Stimulated activated CD8-positive, alpha-beta memory T cell treated with anti-CD3 and anti-CD28 coated beads, Interleukin-7, amount 100 ng/mL, for 48 hours (primary cell): ENCODE measurements at regions not wholly inside any gene's neighbourhood (a gene's known extent, or its start where the extent isn't known, plus 50 kb on each side); places are given as distances from the start of the nearest gene placed in this dataset.

ENCODE experiments used
- DNase-seq, 2 donors: peaks; one replicate each; pipeline ENCODE4 v3.0.0-alpha.2; 2020; ENCODE audit warnings: low read depth in 1 of 2; ENCODE audit errors: extremely low read depth in 1 of 2

DNA sequence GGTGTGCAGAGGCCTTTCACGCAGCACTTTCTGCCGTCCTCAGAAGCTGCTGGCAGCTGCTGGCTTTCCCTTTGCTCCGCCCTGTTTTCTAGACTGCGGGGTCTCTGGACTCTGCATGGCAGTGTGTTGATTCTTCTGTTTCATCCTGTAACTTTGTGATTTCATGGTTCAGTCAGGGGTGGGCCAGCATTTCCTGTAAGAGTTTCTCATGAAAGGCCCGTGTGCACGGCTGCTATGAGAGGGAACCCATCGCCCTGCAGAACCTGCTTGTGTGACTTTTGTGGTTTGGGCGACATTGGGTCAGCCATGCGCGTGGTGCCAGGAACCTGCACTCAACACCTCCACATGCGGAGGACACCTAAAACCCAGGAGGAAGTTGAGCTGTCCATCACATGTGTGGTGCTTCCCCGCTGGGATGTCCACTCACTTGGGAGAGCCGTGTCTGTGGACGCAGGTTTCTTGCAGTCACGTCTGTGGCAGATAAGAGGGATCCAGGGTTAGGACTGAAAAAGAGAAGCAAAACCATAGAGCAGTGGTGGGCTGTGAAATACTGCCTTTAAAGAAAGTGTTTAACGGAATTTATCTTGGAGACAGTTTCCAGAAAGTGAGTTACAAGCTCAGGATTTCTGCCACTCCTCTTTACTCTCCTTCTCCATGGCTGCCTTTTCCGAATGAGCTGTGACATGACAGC lies 167.3 kb upstream of the ALKAL2 start:
- DNase-seq, result no peak

DNA sequence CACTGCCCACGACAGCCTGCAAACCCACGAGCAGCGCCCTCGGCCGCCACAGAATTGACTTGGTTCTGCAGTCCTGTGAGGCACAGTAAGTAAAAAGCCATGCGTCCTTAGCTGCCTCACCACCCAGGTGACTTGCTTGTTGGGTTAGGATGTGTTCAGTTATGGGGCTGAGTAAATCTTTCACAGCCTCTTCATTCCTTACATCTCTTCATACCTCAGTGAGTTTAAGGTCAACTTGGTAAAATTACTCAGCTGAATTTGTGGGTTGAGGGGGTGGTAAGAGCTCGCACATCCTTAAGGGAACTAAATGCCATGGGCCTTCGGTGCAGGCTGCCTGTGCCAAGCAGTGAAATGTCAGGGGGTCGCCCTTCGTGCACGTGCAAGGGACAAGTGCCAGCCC lies 165.2 kb upstream of the ALKAL2 start:
- DNase-seq, result no peak

DNA sequence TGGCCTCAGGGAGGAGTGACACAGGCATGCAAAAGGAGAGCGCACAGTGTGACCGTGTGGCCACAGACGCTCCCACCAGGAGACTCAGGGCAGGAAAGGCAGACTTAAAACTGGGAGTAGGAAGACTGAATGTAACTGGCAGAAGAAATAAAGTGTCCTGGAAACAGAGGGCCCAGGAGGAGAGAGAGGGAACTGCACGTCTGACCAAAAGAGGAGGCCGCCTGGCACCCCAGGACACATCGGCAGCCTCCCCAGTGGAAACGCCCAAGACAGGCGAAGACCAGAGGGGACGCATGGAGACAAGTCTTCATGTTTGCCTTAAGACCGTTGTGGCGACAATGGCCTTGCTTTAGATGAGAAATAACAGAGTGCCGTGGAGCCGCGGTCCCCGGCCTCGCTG lies 163.6 kb upstream of the ALKAL2 start:
- DNase-seq, result no peak

DNA sequence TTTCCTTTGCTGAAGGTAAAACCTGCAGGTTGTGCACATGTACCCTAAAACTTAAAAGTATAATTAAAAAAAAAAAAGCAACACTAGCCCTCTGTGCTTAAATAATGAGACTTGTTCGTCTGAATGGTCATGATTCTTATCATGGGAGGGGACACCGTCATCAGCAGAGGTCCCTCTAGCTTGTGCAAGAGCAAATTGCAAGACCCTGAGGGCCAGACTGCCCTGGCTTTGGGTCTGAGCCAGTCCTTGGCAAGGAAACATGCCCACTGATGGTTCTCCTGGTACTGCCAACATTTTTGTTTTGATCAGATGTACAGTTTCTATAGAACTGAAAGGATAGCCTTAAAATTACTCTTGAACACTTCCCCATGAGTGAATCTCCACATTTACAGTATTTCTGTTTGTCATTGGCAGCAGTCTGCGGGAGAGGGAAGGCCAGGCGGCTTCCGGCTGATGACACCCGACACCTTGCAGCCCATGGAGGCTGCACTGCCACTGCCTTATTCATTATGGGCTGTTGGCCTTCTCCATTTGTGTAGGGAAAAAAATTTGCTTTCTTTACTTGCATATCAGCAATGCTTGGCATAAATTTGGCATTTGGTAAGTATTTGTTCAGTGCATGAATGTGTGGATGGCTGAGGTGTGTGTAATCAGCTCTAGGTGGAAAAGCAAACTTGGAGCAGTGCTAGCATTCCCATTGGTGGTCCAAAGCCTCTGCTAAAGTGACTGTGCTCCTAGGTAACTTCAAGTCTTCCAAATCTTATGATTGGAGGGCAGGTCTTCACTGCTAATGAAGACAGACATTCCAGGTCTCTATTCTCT lies 161.6 kb upstream of the ALKAL2 start:
- no peak for DNase-seq

DNA sequence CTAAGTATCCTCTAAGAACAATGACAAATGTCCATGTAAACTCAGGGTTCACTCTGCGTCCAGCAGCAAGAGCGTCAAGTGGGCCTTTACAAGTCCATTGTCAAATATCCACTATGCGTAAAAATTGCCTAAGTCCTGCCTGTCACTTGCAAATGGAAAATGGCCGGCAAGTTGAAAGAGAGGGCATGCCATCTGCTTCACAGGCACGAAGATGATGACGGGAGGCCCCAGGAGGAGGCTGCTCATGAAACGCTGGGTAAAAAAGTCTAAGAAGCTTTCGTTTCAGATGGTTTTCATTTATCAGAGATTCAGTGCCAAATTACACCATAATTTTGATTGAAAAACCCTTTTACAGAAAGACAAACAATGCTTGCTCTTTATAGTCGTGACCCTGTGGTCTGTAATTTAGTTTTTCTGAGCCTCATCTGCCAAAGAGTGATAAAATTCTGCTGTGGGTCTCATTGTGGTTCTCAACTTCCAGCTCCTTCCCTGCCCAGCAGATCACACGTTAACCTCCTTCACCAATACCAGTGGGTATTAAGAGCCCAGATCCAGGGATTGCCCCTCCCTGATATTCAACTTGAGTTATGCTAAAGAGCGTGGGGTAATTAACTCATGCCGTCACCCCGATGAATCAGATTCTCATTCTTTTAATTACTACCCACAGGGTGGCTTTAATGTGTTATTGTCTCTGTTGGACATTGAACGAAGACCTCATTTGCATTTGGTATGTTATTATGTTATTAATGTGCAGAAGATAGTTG lies 160.2 kb upstream of the ALKAL2 start:
- DNase-seq, result no peak

DNA sequence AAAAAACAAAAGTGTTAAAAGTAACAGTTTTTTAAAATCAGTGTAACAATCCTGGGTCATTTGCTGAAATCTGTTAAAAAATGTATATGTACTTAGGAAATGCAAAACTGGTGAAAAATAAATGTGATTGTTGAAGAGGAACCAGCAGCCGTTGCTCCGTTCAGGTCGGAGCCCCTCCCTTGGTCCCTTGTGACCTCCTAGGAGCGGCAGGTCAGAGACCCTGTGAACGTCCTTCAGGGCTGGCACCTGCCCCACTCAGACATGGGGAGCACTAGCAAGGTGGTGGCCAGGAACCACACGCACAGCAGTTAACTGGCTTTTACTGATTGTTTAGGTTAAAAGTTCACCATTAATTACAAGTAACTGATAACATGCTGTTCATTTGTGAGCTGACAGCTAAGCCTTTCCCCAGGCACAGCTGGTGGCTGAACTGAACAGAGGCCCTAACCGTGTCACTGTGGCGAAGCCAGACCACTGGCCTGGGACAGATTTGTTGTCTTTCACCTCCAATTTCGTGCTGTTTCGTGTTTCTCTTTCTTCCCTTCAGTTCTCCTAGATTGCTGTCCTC lies 159.2 kb upstream of the ALKAL2 start:
- DNase-seq, result no peak

DNA sequence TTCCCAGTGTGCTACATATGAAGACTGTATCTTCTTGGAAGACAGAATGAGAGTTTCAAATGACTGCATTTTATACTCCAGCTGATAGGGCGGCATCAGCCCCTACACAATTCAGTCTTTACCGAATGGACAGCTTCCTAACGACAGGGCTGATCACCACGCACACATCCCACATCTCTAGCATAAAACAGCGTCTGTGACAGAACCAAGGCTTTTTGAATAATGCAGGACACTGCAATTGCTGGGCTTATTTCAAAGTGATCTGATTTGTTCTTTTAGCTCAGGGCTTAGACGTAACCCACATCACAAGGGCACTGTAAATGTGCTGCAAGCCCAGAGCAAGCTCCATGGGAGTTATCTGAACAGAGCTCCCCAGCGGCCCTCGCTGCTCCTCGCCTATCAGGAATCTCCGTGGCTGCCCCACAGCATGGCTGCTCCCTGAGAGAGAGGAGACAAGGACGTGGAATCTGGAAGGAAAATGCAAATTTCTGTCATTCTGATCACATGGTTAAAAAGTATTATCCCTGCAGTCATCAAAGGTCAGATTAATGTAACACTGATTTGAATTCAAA lies 158.5 kb upstream of the ALKAL2 start:
- DNase-seq, result no peak

DNA sequence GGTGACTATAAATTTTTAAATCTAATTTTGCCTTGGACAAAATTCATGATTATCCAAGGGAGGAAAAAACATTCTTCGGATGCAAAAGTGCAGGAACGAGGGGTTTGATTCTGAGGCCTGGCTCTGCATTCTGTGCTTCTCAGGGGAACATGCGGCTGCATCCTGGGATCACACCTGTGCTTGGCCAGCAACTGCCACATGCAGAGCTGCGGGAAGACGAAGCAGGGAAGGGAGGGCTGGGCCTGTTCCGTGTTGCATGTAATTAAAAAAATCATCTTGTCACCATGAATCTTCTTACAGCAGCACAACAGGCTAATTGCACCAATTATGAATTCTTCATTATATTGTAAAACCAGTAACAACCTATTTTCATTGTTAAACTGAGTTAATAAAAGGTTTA lies 158.0 kb upstream of the ALKAL2 start:
- DNase-seq, result no peak

DNA sequence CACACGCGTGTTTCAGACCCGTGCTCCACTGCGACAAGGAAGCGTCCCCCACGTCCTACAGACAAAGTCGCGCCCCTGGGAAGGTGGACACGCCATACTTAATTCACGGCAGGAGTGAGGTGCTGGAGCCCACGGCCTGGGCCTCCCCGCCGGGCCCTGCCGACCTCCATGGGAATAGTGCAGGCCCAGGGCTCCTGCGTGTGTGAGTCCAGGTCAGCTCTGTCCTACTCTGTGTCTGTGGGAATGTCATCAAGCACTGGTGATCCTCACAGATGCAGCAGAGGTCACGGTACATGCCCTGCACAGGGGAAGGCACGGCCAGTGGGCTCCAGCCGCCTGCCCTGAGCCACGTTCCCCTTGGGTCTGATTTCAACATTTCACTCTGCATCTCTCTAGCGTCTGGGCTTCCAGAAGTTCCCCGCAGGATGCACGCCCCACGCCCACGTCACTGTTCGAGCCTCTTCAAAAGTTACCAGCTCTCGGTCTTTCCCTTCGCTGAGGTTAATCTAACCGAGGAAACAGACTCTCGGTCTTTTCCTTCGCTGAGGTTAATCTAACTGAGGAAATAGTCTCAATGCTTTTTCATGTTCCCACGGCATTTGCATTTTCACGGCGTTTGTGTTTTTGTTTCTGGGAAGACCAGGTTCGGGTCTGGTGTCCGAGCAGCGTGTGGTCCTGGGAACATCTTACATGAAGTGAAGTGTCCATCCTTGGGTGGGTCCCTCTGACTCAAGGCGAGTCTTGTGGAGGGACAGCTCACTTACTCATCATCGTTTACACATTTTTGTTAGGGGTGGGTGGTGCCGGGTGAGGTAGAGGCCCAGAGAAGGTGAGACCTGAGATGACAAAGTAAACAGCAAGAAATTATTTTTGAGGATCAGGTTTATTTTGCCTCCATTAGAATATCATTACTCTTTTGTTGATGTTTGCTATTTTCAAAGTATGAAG lies 157.3 kb upstream of the ALKAL2 start:
- DNase-seq, result no peak

DNA sequence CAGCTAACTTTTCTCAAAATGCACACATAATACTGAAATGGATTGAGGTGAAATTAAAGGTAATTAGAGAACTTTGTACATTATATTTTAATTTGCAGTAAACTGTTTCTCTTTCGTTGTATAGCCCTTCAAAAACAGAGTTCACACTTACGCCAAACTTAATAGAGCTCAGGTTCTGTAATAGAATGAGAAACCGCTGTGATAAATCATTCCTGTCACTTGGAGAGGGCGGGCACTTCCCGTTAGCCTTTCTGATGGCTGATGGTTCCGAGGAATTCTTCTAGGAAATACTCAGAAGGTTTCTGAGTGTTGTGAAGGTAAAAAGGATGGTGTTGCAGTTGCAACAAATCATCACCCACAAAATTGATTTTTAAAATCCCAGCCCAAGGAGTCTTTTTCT lies 155.8 kb upstream of the ALKAL2 start:
- DNase-seq, result no peak

DNA sequence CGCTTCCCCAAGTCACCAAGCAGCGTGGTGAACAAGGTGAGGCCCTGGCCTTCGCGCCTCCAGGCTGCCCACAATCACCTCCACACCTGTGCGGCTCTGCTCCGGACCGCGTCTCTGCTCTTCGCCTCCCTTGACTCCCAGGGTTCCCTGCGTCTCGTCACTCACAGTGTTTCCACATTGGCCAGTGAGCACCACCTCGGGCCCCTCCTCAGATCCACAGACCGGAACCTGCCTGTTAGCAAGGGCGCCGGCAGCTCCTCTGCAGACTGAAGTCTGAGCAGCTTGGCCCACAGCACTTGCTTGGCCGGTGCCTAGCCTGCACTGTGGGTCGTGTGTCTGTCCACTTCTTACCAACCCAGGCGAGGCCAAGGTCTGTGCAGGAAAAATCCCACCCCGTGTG lies 155.3 kb upstream of the ALKAL2 start:
- no peak for DNase-seq

DNA sequence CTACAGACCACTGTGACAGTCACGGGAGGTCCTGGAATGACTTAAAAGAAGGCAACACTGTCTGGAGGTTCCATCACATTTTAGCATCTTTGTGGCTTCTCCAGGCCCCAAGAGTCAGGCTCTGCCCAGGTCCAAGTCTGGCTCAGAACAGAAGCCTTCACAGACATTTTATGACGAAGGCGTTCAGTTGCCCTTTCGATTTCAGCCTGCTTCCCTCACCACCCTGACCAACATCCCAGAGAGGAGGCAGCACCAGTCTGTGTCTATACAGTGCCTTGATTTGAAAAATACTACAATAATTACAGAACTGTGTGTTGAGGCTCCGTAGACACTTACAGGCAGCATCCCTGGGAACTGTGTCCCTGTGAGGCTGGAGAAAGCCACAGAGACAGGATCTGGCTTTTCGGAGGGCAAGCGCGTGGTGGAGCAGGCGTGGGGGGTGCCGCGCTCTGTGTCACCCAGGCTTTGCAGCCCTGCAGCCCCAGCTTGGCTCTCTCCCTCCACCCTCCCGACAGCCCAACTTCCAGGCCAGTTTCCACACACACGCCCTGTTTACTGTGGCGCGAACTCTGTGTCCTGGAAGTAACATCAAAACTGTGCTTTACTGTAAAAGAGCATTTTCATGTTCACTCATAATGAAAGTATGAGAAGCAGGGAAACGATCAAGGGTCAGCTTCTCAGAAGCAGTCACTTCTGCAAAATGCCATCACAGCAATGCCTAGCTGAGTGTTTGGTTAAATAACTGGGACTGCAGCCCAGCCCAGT lies 153.5 kb upstream of the ALKAL2 start:
- DNase-seq, result no peak

DNA sequence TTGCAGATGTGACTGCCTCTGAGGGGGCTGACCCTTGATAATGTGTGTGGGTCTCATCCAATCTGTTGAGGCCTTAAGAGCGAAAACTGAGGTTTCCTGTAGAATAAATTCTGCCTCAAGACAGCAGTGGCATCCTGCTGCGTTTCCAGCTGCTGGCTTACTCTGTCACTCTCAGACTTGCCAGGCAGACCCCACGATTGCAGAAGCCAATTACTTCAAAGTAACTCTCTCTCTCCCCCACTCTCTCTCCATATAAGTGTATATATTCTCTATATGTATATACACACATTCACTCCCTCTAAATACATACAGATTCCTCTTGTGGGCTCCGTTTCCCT lies 152.5 kb upstream of the ALKAL2 start:
- no peak for DNase-seq

DNA sequence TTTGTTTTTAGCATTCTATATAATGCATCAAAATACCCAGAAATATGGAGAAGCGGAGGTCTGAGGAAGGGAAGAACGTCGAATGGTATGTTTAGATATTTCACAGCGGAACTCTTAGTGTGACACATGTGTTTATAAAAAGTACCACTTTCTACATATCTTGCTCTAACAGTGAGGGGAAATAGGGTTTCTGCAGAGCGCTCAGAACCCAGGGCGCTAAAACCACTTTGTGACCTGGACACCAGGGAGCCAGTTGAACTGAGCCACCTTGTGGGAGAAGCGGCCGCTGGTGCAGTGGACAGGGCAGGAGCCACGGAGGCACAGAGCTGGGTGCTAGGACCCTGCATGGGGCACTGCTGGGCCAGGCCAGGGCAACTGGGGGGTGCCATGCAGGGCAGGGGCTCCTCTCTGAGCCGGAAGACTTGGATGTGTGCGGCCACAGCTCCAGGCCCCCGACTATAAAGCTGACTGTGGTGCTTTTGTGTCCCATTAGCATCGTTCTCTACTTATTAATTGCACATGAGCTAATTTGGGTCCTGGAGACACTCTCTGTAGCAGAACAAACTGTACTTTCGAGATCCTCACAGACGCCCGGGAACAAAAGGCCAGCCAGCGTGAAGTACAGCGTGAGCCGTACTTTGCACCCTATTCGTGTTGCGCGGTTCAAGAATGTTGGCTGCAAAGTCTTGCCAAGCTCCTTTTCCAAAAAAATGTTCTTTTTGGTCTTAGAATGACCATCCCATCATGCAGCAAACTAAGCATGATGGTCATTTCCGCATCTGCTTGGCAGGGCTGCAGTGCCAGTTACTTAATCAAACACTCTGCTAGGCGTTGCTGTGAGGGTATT lies 151.9 kb upstream of the ALKAL2 start:
- no peak for DNase-seq

DNA sequence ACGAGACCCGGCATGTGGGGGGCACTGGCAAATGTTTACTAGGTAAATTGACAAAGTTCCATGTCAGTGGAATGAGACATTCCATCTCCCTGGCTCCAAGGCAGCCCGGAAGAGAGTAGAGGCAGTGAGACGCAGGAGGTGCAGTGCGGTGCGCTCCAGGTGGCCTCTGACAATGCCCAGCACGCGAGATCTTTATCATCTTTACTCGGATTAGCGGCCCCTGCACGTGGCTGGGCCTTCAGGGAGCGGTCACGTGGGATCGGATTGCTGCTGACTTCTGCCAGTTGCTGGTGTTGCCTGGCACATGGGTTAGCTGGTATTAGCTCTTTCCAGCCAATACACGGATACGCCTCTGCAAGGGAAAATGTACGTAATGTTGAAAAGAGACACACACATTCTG lies 151.2 kb upstream of the ALKAL2 start:
- DNase-seq, result no peak

DNA sequence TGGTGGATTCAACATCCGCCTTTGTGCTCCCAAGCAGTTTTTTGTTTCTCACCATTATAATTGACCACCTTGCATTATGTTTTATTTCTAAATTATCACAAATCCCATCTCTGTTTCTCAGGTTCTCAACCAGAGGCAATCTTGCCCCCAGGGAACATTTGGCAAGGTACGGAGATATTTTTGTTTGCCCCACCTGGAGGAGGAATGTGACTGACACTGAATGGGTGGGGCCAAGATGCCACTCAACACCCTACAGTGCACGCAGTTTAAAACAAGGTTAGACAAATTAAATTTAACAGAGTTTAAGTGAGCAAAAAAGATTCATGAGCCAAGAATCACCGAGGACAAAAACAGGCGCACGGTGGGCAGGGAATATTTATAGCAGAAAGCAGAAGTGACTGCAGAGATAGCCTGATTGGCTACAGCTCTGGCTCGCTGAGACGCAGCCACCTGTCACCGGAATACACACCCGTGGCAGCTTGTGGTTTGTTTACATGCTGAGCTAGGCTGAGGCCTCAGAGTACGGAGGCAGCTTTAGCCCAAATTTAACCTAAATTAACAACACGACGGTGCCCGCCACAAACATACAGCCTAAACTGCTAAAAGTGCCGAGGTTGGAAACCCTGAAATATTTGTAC lies 150.0 kb upstream of the ALKAL2 start:
- peak in 1 of 2 donors; percentile 45 for DNase-seq

DNA sequence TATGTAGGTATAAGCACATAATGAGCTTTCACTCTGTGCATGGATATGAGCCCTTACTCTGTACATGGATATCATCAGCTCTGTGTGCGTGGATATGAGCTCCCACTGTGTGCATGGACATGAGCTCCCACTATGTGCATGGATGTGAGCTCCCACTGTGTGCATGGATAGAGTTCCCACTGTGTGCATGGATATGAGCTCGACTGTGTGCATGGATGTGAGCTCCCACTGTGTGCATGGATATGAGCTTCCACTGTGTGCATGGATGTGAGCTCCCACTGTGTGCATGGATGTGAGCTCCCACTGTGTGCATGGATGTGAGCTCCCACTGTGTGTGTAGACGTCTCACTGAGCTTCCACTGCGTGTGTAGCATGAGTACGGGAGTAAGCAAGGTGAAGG lies 149.3 kb upstream of the ALKAL2 start:
- no peak for DNase-seq

DNA sequence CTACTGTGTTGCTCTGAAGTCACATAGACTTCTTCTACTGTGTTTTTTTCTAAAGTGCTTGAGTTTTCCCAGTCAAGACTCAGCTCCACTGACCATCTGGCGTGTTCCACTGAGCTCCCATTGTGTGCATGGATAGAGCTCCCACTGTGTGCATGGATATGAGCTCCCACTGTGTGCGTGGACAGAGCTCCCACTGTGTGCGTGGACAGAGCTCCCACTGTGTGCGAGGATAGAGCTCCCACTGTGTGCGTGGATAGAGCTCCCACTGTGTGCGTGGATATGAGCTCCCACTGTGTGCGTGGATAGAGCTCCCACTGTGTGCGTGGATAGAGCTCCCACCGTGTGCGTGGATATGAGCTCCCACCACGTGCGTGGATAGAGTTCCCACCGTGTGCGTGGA lies 148.3 kb upstream of the ALKAL2 start:
- DNase-seq, result no peak
